Breast epithelium (tissue), 3 donors: ENCODE measurements at regions not wholly inside any gene's neighbourhood (a gene's known extent, or its start where the extent isn't known, plus 50 kb on each side); places are given as distances from the start of the nearest gene placed in this dataset.

Experiments used
- POLR2A ChIP-seq: fragments of 450-650 bp; IDR thresholded peaks from one replicate; pipeline ENCODE4 v1.6.1; 2016; ENCODE audit warnings: antibody characterized with exemption, mild to moderate bottlenecking, moderate library complexity
- POLR2AphosphoS5 ChIP-seq, 3 donors: sonication (generic); formaldehyde crosslinking; IDR thresholded peaks; one replicate each; pipeline ENCODE4 v1.6.1; 2017; ENCODE audit warnings: antibody characterized with exemption in 3 of 3
- TF ChIP-seq, protein P1 (sequence below), 3 donors: fragments of 450-650 bp; IDR thresholded peaks; one replicate each; pipeline ENCODE4 v1.5.1; 2016 to 2017; ENCODE audit warnings: antibody characterized with exemption in 3 of 3, mild to moderate bottlenecking in 3 of 3, moderate library complexity in 3 of 3

DNA sequence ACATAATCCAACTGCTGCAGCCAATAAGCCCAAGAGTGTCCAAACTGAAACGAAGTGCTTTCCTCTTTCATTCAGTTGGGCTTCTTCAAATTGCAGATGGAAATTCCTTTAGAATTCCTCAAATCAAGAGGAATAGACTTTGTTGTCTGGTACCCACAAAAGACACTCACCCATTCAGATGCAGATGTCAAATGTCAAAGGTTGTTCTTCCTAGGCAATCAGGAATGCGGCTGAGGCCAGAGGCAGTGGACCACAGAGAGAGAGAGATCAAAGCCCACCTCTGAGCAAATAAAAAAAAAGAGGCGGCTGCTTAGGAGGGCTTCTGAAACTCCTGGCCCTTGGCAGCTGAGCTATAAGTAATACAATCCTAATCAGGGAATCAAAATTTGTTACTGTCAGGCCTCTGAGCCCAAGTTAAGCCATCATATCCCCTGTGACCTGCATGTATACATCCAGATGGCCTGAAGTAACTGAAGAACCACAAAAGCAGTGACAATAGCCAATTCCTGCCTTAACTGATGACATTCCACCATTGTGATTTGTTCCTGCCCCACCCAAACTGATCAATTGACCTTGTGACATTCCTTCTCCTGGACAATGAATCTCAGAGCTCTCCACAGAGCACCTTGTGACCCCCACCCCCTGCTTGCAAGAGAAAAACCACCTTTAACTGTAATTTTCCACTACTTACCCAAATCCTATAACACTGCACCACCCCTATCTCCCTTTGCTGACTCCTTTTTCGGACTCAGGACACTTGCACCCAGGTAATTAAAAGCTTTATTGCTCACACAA, 303.0 kb upstream of the GJE1 start:
- TF ChIP-seq POLR2A (no peak), POLR2AphosphoS5 (IDR thresholded peaks at IDR 0.05) (no peak)
- TF ChIP-seq, protein P1, sequence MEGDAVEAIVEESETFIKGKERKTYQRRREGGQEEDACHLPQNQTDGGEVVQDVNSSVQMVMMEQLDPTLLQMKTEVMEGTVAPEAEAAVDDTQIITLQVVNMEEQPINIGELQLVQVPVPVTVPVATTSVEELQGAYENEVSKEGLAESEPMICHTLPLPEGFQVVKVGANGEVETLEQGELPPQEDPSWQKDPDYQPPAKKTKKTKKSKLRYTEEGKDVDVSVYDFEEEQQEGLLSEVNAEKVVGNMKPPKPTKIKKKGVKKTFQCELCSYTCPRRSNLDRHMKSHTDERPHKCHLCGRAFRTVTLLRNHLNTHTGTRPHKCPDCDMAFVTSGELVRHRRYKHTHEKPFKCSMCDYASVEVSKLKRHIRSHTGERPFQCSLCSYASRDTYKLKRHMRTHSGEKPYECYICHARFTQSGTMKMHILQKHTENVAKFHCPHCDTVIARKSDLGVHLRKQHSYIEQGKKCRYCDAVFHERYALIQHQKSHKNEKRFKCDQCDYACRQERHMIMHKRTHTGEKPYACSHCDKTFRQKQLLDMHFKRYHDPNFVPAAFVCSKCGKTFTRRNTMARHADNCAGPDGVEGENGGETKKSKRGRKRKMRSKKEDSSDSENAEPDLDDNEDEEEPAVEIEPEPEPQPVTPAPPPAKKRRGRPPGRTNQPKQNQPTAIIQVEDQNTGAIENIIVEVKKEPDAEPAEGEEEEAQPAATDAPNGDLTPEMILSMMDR (IDR thresholded peaks at IDR 0.05): no peak
